Coronary artery (tissue), 2 donors: ENCODE measurements at regions not wholly inside any gene's neighbourhood (a gene's known extent, or its start where the extent isn't known, plus 50 kb on each side); places are given as distances from the start of the nearest gene placed in this dataset.

Experiments
- DNase-seq: peaks from one replicate; pipeline ENCODE4 v3.0.0-alpha.2; 2017; ENCODE audit warnings: low spot score
- H3K27ac ChIP-seq, 2 donors: fragments of 200-600 bp; sonication (generic); one replicate each; pipeline ENCODE4 v1.5.1; 2016 to 2019
- H3K4me3 ChIP-seq: fragments of 200-600 bp; sonication (generic); 2 replicates; pipeline ENCODE4 v1.5.1; 2016; ENCODE audit warnings: mild to moderate bottlenecking, moderate library complexity
- CTCF ChIP-seq: fragments of 200-600 bp; sonication (generic); IDR thresholded peaks from one replicate; pipeline ENCODE4 v1.5.1; 2019; ENCODE audit warnings: antibody characterized with exemption

DNA sequence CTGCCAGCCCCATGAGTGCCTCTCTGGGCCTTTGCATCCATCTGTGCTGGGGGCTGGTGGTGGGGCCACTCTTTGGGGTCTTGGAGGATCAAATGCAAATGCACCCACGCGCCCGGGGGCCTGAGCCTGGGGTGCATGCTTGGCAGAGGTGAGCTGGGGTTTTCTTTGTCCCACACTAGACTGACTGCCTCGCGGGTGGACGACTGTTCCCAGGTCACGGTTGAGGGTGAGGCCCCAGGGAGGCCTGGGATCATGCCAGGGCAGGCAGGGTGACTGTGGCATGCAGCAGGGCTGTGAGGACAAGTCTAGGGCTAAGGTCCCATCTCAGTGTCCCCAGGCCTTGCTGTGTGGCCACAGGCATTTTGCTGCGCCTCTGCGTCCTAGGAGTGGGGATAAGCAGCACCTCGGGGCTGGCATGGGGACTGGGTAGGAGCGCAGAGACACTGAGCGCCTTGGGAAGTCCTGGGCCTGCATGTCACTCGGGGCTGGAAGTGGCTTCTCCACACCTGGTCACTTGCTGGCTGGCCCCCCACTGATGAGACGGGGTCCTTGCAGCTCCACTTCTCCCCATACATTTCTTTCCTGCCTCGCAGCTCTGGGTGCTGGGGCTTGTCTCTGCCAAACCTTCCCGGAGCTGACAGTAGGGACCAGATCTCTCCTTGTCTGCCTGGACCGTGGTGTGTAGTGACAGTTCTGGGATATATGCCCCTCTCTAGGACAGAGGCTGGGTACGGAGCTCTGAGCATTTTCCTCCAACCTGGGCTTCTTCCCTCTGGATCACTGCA lies 133.1 kb downstream of the CTTN start:
- no peak for TF ChIP-seq CTCF
- H3K4me3 ChIP-seq: no peak overlapping the region
- no peak overlapping the region for H3K27ac ChIP-seq
- DNase-seq: no peak

GRCh38 chr11:70532066-70532440 lies 133.7 kb downstream of the CTTN start:
- no peak for TF ChIP-seq CTCF
- H3K4me3 ChIP-seq: no peak overlapping the region
- H3K27ac ChIP-seq: no peak overlapping the region
- no peak for DNase-seq

DNA sequence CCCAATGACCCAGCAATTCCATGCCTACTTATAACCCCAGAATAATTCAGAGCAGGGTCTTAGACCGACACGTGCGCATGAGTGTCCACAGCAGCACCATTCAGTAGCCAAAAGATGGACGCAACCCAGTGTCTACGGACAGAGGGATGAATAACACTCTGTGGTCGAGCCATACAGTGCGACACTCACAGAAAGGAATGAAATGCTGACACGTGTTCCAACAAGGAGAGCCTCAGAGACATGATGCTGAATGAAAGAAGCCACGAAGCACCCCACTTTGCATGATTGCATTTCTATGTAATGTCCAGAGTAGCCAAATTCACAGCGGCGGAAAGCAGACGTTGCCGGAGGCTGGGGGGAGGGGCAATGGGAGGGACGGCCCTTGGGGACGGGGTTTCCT lies 134.4 kb downstream of the CTTN start:
- Histone ChIP-seq H3K4me3 (no peak overlapping the region), H3K27ac (no peak overlapping the region)
- DNase-seq: no peak
- TF ChIP-seq CTCF: no peak

GRCh38 chr11:70535191-70535971 lies 137.1 kb downstream of the CTTN start:
- no peak for TF ChIP-seq CTCF
- H3K4me3 ChIP-seq: no peak overlapping the region
- DNase-seq: no peak
- no peak overlapping the region for H3K27ac ChIP-seq

DNA sequence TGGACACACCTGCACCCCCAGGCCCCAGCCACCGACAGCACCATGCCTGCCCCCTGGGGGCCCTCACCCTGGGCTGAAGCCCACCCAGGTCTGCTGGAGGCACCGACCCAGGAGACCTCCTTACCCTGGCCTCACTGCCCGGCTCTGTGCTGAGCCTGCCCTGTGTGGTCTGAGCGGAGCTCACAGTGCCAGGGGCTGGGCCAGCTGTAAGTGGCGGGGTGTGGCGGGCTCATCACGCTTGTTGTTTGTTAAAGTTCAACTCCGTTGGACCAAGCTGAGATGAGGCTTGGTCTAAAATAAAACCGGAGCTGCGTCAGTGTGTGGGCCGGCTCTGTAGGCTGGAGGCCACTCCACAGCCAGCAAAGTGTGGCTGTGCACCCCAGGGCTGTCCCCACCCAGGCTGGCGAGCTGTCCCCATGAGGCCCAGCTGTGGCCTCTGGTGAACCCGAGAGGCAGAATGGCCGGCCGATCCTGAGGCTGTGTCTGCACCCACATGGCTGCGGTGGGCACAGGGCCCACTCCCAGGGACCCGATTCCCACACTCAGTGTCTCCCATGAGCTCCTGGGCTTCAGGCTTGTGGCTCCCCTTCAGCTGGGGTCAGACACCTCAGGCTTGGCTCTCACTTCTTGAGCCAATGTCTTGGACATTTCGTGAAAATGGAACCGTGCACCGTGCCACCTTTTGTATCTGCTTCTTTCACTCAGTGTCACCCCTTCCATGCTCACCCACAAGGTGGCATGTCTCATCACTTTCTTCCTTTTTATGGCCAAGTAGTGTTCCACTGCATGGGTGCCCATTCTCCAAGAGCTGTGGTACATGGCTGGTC lies 137.9 kb downstream of the CTTN start:
- no peak for DNase-seq
- H3K27ac ChIP-seq: no peak overlapping the region
- no peak for TF ChIP-seq CTCF

DNA sequence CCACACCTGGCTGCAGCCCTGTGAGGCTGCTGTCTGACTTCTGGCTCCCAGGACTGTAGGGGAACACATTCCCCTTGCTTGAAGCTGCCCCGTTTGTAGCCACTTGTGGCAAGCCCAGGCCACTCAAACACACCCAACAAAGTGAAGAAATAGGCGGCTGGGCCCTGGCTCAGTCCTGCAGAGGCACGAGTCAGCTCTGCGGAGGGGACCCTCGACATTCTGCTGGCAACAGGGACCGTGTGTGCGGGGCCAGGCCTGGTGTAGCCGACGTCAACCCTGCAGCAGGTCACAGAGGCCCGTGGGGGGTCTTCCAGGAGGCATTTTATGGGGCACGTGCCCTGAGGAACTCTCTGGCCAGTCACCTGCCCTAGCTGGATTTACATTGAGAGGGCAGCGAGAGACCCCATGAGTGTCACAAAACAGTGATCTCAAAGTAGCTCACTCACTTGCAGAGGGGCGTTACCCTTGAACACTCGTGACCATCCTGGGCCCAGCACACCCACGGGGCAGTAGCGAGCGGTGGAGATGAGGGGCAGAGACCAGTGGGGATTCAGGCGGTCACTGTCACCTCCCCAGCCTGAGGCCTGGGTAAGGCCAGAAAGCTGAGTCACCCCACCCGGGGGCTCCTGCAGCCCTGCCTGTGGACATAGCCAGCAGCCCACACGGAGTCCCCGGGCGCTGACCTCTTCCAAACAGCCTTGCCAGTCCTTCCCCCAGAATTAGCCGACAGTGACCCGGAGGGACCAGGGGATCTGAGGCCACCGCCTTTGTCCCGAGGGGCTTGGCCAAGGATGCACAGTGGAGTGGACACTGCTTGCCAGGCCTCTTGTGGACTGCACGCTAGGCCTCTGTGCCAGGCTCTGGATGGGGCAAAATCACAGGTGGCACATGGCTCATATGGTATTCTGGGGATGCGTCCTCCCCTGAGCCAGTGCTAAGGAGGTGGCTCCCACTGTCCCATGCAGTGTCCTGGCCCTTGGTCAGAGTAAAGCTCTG lies 139.5 kb downstream of the CTTN start:
- TF ChIP-seq CTCF: no peak
- no peak for DNase-seq
- no peak overlapping the region for H3K4me3 ChIP-seq
- no peak overlapping the region for H3K27ac ChIP-seq

More for the DNA sequence above, 137.9 kb downstream of the CTTN start:
- H3K4me3 ChIP-seq: no peak overlapping the region
